ENCODE measurements at regions not wholly inside any gene's neighbourhood (a gene's known extent, or its start where the extent isn't known, plus 50 kb on each side); places are given as distances from the start of the nearest gene placed in this dataset.

- BruUV-seq (replicated peaks) = no TSS peak
- no peak overlapping the region for H3K27ac Mint-ChIP-seq (ENCODE audit: unreplicated experiment)
- Histone ChIP-seq H3K4me1 (peaks cover 5% of the 10 kb centered on the region; the same call in 1 of the 2 replicates), H3K9me3 (no peaks in the 10 kb centered on the region), H3K27me3 (replicated peaks; ENCODE audit: control insufficient read depth, insufficient read depth, low read length) (peaks cover 3% of the 10 kb centered on the region; the same call in 1 of the 2 replicates), H3K36me3 (ENCODE audit: control insufficient read depth, insufficient read depth, low read length) (no peaks in the 10 kb centered on the region), H3K4me3 (ENCODE audit: low read depth, low read length) (no peak overlapping the region)
- no peaks in the 10 kb centered on the region for H3K4me1 Mint-ChIP-seq (ENCODE audit: low read depth, unreplicated experiment)
- ChIA-PET POLR2A (no interaction called here), CTCF (no interaction called here)
- no peak for DNase-seq
- peaks cover 36% of the 10 kb centered on the region for H3K27me3 Mint-ChIP-seq (ENCODE audit: insufficient read depth, unreplicated experiment)
- TF ChIP-seq, protein P1, sequence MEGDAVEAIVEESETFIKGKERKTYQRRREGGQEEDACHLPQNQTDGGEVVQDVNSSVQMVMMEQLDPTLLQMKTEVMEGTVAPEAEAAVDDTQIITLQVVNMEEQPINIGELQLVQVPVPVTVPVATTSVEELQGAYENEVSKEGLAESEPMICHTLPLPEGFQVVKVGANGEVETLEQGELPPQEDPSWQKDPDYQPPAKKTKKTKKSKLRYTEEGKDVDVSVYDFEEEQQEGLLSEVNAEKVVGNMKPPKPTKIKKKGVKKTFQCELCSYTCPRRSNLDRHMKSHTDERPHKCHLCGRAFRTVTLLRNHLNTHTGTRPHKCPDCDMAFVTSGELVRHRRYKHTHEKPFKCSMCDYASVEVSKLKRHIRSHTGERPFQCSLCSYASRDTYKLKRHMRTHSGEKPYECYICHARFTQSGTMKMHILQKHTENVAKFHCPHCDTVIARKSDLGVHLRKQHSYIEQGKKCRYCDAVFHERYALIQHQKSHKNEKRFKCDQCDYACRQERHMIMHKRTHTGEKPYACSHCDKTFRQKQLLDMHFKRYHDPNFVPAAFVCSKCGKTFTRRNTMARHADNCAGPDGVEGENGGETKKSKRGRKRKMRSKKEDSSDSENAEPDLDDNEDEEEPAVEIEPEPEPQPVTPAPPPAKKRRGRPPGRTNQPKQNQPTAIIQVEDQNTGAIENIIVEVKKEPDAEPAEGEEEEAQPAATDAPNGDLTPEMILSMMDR (IDR thresholded peaks at IDR 0.05; ENCODE audit: insufficient read depth in 1 of 2, low read depth in 1 of 2, low read length in 1 of 2, severe bottlenecking in 1 of 2, unreplicated experiment in 1 of 2) = no peak
- intact Hi-C loops (cut with micrococcal nuclease; ENCODE audit: unreplicated experiment) = no loop called here
- H3K36me3 Mint-ChIP-seq (ENCODE audit: insufficient read depth, unreplicated experiment) = no peaks in the 10 kb centered on the region
- no peaks in the 10 kb centered on the region for H3K9me3 Mint-ChIP-seq (ENCODE audit: unreplicated experiment)
- H3K4me3 Mint-ChIP-seq (ENCODE audit: unreplicated experiment) = no peak overlapping the region
Measured at GRCh38 chr17:79163071-79163470, 88.4 kb downstream of the ENGASE start.

DNA sequence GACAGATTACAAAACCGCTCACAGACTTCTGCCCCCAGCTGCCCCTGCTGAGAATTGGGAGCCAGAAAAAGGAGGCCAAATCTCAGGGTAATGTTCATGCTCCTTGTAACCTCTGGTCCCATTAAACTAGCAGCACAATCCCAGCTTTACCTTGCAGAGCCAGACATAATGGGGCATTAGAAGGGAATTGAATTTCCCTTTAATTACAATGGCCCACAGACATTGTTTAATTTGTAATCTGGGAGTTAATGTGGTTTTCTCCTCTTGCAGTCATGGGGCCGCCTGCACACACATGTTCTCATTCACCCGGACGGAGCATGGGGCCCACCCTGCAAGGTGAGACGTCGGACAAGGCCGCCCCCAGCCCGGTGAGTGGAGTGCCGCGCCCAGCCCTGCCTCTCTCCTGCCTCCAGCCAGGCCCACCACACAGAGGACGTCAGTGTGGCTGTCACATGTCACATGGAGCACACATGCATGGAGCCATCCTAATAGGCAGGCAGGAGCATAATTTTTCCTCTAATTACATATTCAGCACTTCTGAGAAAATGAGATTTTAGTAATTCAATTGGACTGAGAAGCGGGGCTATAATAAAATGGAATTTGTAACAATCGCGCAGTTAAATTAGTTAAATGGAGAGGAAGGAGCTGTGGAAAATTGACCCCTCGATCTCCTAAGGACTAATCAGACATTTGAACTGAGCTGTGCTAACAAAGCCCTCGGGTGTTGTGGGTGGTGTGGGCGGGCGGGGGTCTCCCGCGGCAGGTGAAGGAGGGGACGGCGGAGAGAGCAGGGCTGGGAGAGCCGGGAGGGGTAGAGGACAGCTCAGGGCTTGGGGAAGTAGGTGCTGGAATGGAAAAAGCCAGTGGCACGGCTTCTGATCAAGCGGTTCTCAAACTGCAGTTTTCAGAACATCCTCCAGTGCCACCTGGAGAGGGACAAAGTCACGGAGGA lies 87.7 kb downstream of the ENGASE start:
- DNase-seq = no peak
- Histone ChIP-seq H3K4me1 (peaks cover 5% of the 10 kb centered on the region; the same call in 1 of the 2 replicates), H3K36me3 (ENCODE audit: control insufficient read depth, insufficient read depth, low read length) (no peaks in the 10 kb centered on the region), H3K9me3 (no peaks in the 10 kb centered on the region), H3K27me3 (replicated peaks; ENCODE audit: control insufficient read depth, insufficient read depth, low read length) (peaks cover 3% of the 10 kb centered on the region; the same call in 1 of the 2 replicates), H3K4me3 (ENCODE audit: low read depth, low read length) (no peak overlapping the region)
- POLR2A ChIA-PET = no interaction called here
- BruUV-seq (replicated peaks) = no TSS peak
- no peak overlapping the region for H3K27ac Mint-ChIP-seq (ENCODE audit: unreplicated experiment)
- H3K36me3 Mint-ChIP-seq (ENCODE audit: insufficient read depth, unreplicated experiment) = no peaks in the 10 kb centered on the region
- H3K9me3 Mint-ChIP-seq (ENCODE audit: unreplicated experiment) = no peaks in the 10 kb centered on the region
- peaks cover 37% of the 10 kb centered on the region for H3K27me3 Mint-ChIP-seq (ENCODE audit: insufficient read depth, unreplicated experiment)
- intact Hi-C loops (cut with micrococcal nuclease; ENCODE audit: unreplicated experiment) = no loop called here
- TF ChIP-seq, protein P1 (IDR thresholded peaks at IDR 0.05; ENCODE audit: insufficient read depth in 1 of 2, low read depth in 1 of 2, low read length in 1 of 2, severe bottlenecking in 1 of 2, unreplicated experiment in 1 of 2) = no peak
- no peak overlapping the region for H3K4me3 Mint-ChIP-seq (ENCODE audit: unreplicated experiment)
- H3K4me1 Mint-ChIP-seq (ENCODE audit: low read depth, unreplicated experiment) = no peaks in the 10 kb centered on the region
- CTCF ChIA-PET = no interaction called here

DNA sequence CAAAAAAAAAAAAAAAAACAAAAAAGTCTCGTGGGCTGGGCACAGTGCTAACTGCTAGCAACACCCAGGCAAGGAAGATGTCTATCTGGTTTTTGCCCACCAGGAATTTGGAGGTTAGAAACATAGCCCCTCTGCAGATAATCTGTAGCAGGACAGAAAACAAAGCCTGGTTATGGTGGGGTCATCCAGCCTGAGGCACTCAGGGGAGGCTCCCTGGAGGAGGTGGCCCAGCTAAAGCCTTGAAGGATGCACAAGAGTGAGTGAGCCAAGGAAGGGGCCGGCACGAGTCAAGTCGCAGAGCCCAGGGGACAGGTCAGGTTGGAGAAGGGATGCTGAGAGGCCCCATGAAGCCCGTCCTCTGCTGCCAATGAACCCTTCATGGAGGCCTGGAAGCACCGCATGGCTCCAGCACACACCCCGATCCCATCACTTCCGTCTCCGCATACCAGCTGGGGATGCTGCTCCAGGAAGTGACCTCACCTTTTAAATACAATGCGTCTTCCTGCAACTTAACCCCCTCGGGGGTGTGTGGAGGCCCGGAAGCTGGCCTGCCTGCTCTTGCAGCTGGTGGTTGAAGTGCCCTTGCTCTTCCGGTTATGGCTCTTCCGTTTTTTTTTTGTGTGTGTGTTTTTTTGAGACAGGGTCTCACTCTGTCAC lies 86.5 kb downstream of the ENGASE start:
- Histone ChIP-seq H3K36me3 (ENCODE audit: control insufficient read depth, insufficient read depth, low read length) (no peaks in the 10 kb centered on the region), H3K4me3 (ENCODE audit: low read depth, low read length) (no peak overlapping the region), H3K27me3 (replicated peaks; ENCODE audit: control insufficient read depth, insufficient read depth, low read length) (peaks cover 3% of the 10 kb centered on the region; the same call in 1 of the 2 replicates), H3K9me3 (no peaks in the 10 kb centered on the region), H3K4me1 (peaks cover 3% of the 10 kb centered on the region; the same call in 1 of the 2 replicates)
- no peak for DNase-seq
- Mint-ChIP-seq H3K4me1 (ENCODE audit: low read depth, unreplicated experiment) (no peaks in the 10 kb centered on the region), H3K27me3 (ENCODE audit: insufficient read depth, unreplicated experiment) (peaks cover 42% of the 10 kb centered on the region), H3K27ac (ENCODE audit: unreplicated experiment) (no peak overlapping the region), H3K36me3 (ENCODE audit: insufficient read depth, unreplicated experiment) (no peaks in the 10 kb centered on the region), H3K4me3 (ENCODE audit: unreplicated experiment) (no peak overlapping the region), H3K9me3 (ENCODE audit: unreplicated experiment) (no peaks in the 10 kb centered on the region)
- intact Hi-C loops (cut with micrococcal nuclease; ENCODE audit: unreplicated experiment) = no loop called here
- POLR2A ChIA-PET = no interaction called here
- no TSS peak for BruUV-seq (replicated peaks)
- TF ChIP-seq, protein P1 (IDR thresholded peaks at IDR 0.05; ENCODE audit: insufficient read depth in 1 of 2, low read depth in 1 of 2, low read length in 1 of 2, severe bottlenecking in 1 of 2, unreplicated experiment in 1 of 2) = no peak
- CTCF ChIA-PET = interaction anchor here (0.7 kb wide), 1 partner anchor 232 kb away, joined by 4 read pairs; no protein-coding TSS in a partner anchor

All from Caco-2 (cell line).